Neural crest cell (in vitro differentiated cells): ENCODE measurements at regions not wholly inside any gene's neighbourhood (a gene's known extent, or its start where the extent isn't known, plus 50 kb on each side); places are given as distances from the start of the nearest gene placed in this dataset.

Source experiments
- DNase-seq: peaks from one replicate; pipeline ENCODE4 v3.0.0; 2021; ENCODE audit warnings: low read depth, mixed read lengths, low spot score
- H3K27ac Mint-ChIP-seq: one replicate; pipeline ENCODE4 v1.8.0; 2021; ENCODE audit warnings: mild to moderate bottlenecking, mixed read lengths; ENCODE audit not compliant: unreplicated experiment
- H3K27me3 Mint-ChIP-seq: 2 replicates; pipeline ENCODE4 v1.8.0; 2021; ENCODE audit warnings: low read depth, mild to moderate bottlenecking, mixed read lengths
- H3K36me3 Mint-ChIP-seq: 2 replicates; pipeline ENCODE4 v1.8.0; 2021; ENCODE audit warnings: low read depth, mild to moderate bottlenecking, mixed read lengths
- H3K4me1 Mint-ChIP-seq: 2 replicates; pipeline ENCODE4 v1.8.0; 2021; ENCODE audit warnings: mixed read lengths
- H3K4me3 Mint-ChIP-seq: one replicate; pipeline ENCODE4 v1.8.0; 2021; ENCODE audit warnings: mild to moderate bottlenecking, mixed read lengths
- H3K9me3 Mint-ChIP-seq: 2 replicates; pipeline ENCODE4 v1.8.0; 2021; ENCODE audit warnings: mixed read lengths
- TF ChIP-seq, protein P1 (sequence below): fragments of 200-600 bp; sonication (generic); conservative IDR thresholded peaks from 2 replicates; pipeline ENCODE4 v1.5.0; 2021; ENCODE audit warnings: antibody characterized with exemption, mild to moderate bottlenecking

DNA sequence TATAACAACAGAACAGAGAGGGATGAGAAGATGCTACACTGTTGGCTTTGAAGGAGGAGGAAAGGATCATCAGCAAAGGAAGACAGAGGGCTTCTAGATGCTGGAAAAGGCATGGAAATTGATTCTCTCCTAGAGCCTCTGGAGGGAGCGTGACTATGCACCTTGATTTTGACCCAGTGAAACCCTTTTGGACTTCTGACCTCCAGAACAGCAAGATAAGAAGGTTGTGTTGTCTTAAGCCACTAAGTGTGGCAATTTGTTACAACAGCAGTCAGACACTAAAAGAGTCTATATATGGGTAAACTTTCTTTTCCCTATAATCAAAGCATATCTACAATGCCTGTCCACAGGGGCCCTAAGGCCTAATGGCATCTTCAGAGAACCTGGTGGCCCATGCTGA lies 56.1 kb upstream of the MVB12B start:
- no peak for DNase-seq
- H3K27ac Mint-ChIP-seq = no peak overlapping the region
- H3K9me3 Mint-ChIP-seq = peaks cover 4% of the 10 kb centered on the region
- peaks cover 5% of the 10 kb centered on the region for H3K36me3 Mint-ChIP-seq
- TF ChIP-seq, protein P1, sequence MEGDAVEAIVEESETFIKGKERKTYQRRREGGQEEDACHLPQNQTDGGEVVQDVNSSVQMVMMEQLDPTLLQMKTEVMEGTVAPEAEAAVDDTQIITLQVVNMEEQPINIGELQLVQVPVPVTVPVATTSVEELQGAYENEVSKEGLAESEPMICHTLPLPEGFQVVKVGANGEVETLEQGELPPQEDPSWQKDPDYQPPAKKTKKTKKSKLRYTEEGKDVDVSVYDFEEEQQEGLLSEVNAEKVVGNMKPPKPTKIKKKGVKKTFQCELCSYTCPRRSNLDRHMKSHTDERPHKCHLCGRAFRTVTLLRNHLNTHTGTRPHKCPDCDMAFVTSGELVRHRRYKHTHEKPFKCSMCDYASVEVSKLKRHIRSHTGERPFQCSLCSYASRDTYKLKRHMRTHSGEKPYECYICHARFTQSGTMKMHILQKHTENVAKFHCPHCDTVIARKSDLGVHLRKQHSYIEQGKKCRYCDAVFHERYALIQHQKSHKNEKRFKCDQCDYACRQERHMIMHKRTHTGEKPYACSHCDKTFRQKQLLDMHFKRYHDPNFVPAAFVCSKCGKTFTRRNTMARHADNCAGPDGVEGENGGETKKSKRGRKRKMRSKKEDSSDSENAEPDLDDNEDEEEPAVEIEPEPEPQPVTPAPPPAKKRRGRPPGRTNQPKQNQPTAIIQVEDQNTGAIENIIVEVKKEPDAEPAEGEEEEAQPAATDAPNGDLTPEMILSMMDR = no peak
- peaks cover 8% of the 10 kb centered on the region for H3K4me1 Mint-ChIP-seq
- no peaks in the 10 kb centered on the region for H3K27me3 Mint-ChIP-seq
- no peak overlapping the region for H3K4me3 Mint-ChIP-seq

DNA sequence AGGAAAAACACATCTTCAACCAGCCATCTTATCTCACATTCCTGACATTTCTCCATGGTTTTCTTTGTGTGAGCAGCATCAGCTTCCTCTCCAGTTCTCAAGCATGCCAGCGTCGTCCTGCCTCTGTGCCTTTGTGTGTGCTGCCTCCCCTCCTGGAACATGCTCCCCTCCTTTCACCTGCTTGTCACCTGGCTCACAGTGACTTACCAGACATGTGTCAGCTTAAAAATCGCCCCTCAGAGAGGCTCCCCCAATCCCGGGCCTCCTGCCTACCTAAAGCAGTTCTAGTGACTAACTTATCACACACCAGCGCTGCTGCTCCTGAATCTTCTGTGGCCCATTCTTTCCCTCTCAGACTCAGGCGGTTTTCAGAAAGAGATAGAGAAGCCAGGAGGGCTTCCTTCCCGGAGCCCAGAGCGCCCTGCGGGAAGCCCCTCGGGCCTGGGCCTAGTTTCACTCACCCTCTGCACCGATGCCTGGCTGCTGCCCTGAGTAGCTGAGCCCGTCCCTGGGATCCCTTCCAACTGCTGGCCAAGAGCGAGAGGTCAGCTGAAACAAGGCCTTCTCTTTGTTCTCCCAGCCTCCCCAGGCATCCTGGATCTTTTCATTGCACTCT lies 51.1 kb upstream of the MVB12B start:
- DNase-seq = peak; percentile 37
- Mint-ChIP-seq H3K4me3 (no peak overlapping the region), H3K27me3 (no peaks in the 10 kb centered on the region), H3K36me3 (peaks cover 8% of the 10 kb centered on the region), H3K4me1 (peaks cover 21% of the 10 kb centered on the region), H3K9me3 (peaks cover 16% of the 10 kb centered on the region), H3K27ac (peak overlapping the region; percentile 99)
- TF ChIP-seq, protein P1 = no peak

DNA sequence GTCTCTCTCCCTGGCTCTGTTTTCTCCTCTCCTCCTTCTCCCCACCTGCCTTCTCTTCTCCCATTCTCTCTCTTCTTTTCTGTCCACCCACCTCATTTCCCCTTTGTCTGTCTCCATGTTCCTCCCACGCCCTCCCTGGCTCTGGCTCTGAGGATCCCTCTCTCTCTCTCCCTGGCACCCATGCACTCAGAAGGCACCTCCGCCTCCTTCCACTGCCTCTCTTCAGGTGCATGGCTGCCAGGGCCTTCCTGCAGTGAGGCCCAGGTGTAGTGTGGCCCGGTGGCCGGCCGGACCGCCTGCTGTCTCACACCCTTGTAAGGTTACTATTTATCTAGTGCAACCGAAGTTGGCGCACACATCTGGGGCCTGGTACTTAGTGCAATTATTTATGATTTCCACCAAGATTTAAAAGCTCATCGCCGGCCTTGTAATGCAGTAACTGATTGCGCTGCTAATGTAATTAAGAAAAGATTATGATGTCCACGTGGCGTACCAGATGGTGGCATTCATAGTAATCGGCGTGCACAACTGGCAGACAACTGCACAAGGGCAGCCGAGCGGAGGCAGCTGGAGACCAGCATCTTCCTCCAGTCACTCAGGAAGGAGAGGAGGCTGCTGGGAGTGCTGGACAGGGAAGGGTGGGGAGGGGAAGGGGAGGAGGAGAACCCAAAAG lies 50.4 kb upstream of the MVB12B start:
- Mint-ChIP-seq H3K4me1 (peaks cover 21% of the 10 kb centered on the region), H3K27me3 (no peaks in the 10 kb centered on the region), H3K9me3 (peaks cover 16% of the 10 kb centered on the region), H3K4me3 (no peak overlapping the region), H3K27ac (peak overlapping the region; percentile 99), H3K36me3 (peaks cover 8% of the 10 kb centered on the region)
- TF ChIP-seq, protein P1 = no peak
- no peak for DNase-seq
